ENCODE measurements at regions not wholly inside any gene's neighbourhood (a gene's known extent, or its start where the extent isn't known, plus 50 kb on each side); places are given as distances from the start of the nearest gene placed in this dataset.

DNA sequence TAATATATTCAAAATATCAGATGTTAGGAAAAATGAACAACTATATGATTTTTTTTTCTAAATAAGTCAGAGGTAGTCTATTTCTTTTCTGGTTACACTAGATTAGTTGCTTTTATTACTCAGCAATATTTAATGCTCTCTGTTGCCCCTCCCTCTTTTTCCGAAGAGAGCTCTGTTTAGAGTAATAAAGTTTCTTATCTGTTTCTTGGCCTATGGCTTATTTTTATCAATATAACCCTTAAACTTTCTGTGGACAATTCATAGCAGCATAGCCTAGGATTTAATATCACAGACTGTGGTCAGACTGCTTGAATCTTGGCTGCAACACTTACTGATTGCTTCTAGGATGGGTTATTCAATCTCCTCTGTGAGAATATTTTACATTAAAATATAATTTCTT is 2315.4 kb upstream of the AGA start:
- intact Hi-C loops (cut with DNase I), result no loop called here

DNA sequence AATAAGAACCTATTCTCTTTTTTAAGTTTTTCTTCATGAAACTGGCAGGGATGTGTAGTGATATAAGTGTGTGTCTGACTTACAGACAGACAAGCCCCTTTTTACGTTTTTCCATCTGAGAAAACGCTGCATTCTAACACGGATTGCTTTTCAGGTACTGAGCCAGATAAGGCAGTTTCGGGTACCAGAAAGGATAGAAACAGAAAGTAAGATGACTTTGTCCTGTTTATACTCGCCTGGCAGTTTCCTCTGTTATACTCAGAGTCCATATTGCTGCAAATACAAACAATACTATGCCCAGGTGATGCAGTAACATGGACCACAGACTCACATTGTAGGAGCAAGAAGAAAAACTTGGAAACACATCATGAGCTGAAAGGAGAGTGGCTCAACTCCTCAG is 2320.6 kb upstream of the AGA start:
- DNase-seq, result no peak
- TF ChIP-seq, protein P1, sequence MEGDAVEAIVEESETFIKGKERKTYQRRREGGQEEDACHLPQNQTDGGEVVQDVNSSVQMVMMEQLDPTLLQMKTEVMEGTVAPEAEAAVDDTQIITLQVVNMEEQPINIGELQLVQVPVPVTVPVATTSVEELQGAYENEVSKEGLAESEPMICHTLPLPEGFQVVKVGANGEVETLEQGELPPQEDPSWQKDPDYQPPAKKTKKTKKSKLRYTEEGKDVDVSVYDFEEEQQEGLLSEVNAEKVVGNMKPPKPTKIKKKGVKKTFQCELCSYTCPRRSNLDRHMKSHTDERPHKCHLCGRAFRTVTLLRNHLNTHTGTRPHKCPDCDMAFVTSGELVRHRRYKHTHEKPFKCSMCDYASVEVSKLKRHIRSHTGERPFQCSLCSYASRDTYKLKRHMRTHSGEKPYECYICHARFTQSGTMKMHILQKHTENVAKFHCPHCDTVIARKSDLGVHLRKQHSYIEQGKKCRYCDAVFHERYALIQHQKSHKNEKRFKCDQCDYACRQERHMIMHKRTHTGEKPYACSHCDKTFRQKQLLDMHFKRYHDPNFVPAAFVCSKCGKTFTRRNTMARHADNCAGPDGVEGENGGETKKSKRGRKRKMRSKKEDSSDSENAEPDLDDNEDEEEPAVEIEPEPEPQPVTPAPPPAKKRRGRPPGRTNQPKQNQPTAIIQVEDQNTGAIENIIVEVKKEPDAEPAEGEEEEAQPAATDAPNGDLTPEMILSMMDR (IDR thresholded peaks at IDR 0.05), result no peak
- intact Hi-C loops (cut with DNase I), result no loop called here

More for the DNA sequence above, 2315.4 kb upstream of the AGA start:
- Histone ChIP-seq H3K27ac (no peak overlapping the region), H3K36me3 (no peaks in the 10 kb centered on the region), H3K4me3 (no peak overlapping the region), H3K4me1 (no peaks in the 10 kb centered on the region), H3K27me3 (no peaks in the 10 kb centered on the region), H3K9me3 (no peaks in the 10 kb centered on the region)
- DNase-seq (no peak), ATAC-seq (no peak)
- TF ChIP-seq, protein P1 (IDR thresholded peaks at IDR 0.05), result no peak

DNA sequence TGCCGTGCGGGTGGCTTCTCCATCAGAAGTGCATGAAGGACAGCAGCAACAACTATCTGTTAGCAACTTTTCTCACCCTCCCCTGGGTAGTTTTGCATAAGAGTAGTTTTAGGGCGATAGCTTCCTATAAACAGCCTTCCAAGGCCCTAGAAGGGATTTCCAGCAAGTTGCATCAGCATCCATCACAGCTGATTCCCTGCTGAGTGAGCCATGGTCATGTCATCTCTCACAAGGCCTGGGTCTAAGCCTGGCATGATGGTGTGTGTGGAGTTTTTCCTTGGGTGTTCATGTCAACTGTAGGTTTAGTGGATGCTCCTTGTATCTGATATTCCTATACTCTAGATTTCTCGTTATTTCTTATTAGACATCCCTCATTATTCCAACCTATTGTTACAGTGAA is 2324.7 kb upstream of the AGA start:
- intact Hi-C loops (cut with DNase I), result no loop called here
- no peak for ATAC-seq
- Histone ChIP-seq H3K4me1 (no peaks in the 10 kb centered on the region), H3K36me3 (no peaks in the 10 kb centered on the region), H3K27me3 (no peaks in the 10 kb centered on the region), H3K9me3 (no peaks in the 10 kb centered on the region), H3K27ac (no peak overlapping the region), H3K4me3 (no peak overlapping the region)
- TF ChIP-seq, protein P1 (IDR thresholded peaks at IDR 0.05), result no peak
- no peak for DNase-seq

More for the DNA sequence above, 2320.6 kb upstream of the AGA start:
- no peaks in the 10 kb centered on the region for H3K4me1 ChIP-seq
- no peaks in the 10 kb centered on the region for H3K36me3 ChIP-seq
- no peak overlapping the region for H3K27ac ChIP-seq
- H3K27me3 ChIP-seq, result no peaks in the 10 kb centered on the region
- ATAC-seq, result no peak
- no peaks in the 10 kb centered on the region for H3K9me3 ChIP-seq
- H3K4me3 ChIP-seq, result no peak overlapping the region

DNA sequence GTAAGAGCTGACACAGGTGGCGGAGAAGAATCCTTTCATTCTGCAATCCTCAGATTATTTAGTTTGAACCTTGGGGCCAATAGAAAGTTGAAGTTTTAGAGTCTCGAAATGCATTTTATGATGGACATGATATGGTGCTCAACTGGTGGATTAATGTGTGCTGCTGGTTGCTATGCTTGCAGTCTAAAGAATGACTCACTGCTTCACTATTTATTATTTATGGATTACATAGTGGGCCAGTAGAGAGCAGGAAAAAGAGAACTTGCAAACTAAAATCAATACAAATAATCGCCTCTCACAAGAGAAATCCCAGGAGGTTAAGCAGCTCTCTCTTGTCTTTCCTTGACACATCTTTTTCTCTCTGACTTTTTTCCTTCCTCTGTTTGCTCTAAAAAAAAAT is 2326.8 kb upstream of the AGA start:
- TF ChIP-seq, protein P1 (IDR thresholded peaks at IDR 0.05), result no peak
- no peaks in the 10 kb centered on the region for H3K36me3 ChIP-seq
- ATAC-seq (no peak), DNase-seq (no peak)
- no peaks in the 10 kb centered on the region for H3K9me3 ChIP-seq
- no peak overlapping the region for H3K27ac ChIP-seq
- no peaks in the 10 kb centered on the region for H3K27me3 ChIP-seq
- intact Hi-C loops (cut with DNase I), result no loop called here
- H3K4me3 ChIP-seq, result no peak overlapping the region
- no peaks in the 10 kb centered on the region for H3K4me1 ChIP-seq

DNA sequence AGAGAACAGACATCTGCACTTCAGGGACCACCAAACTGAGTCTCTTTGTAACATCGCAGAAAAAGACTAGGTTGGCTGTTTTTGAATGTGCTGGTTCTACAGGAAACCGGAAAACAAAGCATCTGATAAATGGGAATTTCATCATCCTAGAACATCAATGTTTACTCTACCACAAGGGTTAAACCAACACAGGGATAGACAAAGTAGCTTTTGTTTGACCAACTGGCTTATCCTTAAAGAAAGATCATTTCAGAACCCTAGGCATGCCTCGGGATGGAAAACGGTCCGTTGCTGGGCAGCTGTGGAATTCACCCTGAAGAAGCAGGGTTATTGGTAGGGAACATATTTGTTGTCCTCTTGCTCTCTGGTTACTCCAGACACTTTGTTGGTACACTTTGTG is 2355.5 kb upstream of the AGA start:
- Histone ChIP-seq H3K36me3 (no peaks in the 10 kb centered on the region), H3K4me1 (no peaks in the 10 kb centered on the region), H3K9me3 (no peaks in the 10 kb centered on the region), H3K4me3 (no peak overlapping the region), H3K27me3 (no peaks in the 10 kb centered on the region), H3K27ac (no peak overlapping the region)
- TF ChIP-seq, protein P1 (IDR thresholded peaks at IDR 0.05), result no peak
- intact Hi-C loops (cut with DNase I), result no loop called here
- no peak for DNase-seq
- no peak for ATAC-seq

DNA sequence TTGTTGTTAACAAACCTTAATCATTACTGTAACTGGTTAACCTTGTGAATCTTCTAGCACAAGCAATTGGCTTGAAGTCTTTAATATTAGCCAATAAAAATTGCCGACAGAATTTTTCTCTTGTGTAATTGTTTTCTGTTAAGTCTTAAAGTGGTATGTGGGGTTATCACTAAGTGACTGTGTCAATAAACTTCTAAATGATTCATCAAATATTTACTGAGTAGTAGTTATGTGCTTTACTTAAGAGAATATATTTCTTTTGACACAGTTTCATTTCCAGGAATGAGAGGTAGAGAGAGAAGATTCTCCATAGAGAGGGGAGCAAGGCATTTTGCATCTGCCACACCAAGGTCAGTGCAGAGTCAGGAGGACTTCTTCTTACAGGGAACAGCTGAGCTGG is 2361.6 kb upstream of the AGA start:
- no peaks in the 10 kb centered on the region for H3K4me1 ChIP-seq
- no peak overlapping the region for H3K27ac ChIP-seq
- no peak for DNase-seq
- H3K4me3 ChIP-seq, result no peak overlapping the region
- H3K36me3 ChIP-seq, result no peaks in the 10 kb centered on the region
- TF ChIP-seq, protein P1 (IDR thresholded peaks at IDR 0.05), result no peak
- intact Hi-C loops (cut with DNase I), result no loop called here
- ATAC-seq, result peak; percentile 26
- no peaks in the 10 kb centered on the region for H3K9me3 ChIP-seq
- no peaks in the 10 kb centered on the region for H3K27me3 ChIP-seq
